ENCODE measurements at regions not wholly inside any gene's neighbourhood (a gene's known extent, or its start where the extent isn't known, plus 50 kb on each side); places are given as distances from the start of the nearest gene placed in this dataset.

GRCh38 chr5:1942158-1942557 lies 59.4 kb upstream of the IRX4 start:
- H3K4me1 Mint-ChIP-seq (ENCODE audit: low read depth, unreplicated experiment), result peaks cover 21% of the 10 kb centered on the region

GRCh38 chr5:1939256-1939655 lies 56.5 kb upstream of the IRX4 start:
- Mint-ChIP-seq H3K27ac (ENCODE audit: unreplicated experiment) (no peak overlapping the region), H3K27me3 (ENCODE audit: unreplicated experiment) (peaks cover 5% of the 10 kb centered on the region), H3K4me1 (ENCODE audit: low read depth, unreplicated experiment) (peaks cover 6% of the 10 kb centered on the region), H3K36me3 (ENCODE audit: unreplicated experiment) (peaks cover 13% of the 10 kb centered on the region), H3K4me3 (ENCODE audit: unreplicated experiment) (no peak overlapping the region), H3K9me3 (ENCODE audit: unreplicated experiment) (peaks cover 11% of the 10 kb centered on the region)
- TF ChIP-seq CTCF (IDR thresholded peaks at IDR 0.05; ENCODE audit: partially characterized antibody, unreplicated experiment), result no peak
- no peak for DNase-seq

More at GRCh38 chr5:1942158-1942557, 59.4 kb upstream of the IRX4 start:
- no peak for DNase-seq
- TF ChIP-seq CTCF (IDR thresholded peaks at IDR 0.05; ENCODE audit: partially characterized antibody, unreplicated experiment), result no peak
- Mint-ChIP-seq H3K9me3 (ENCODE audit: unreplicated experiment) (peaks cover 8% of the 10 kb centered on the region), H3K27ac (ENCODE audit: unreplicated experiment) (no peak overlapping the region), H3K27me3 (ENCODE audit: unreplicated experiment) (peaks cover 8% of the 10 kb centered on the region), H3K4me3 (ENCODE audit: unreplicated experiment) (no peak overlapping the region), H3K36me3 (ENCODE audit: unreplicated experiment) (peaks cover 8% of the 10 kb centered on the region)

GRCh38 chr5:1938310-1939000 lies 55.7 kb upstream of the IRX4 start:
- peaks cover 8% of the 10 kb centered on the region for H3K9me3 Mint-ChIP-seq (ENCODE audit: unreplicated experiment)
- peaks cover 4% of the 10 kb centered on the region for H3K4me1 Mint-ChIP-seq (ENCODE audit: low read depth, unreplicated experiment)
- no peak for TF ChIP-seq CTCF (IDR thresholded peaks at IDR 0.05; ENCODE audit: partially characterized antibody, unreplicated experiment)
- H3K27ac Mint-ChIP-seq (ENCODE audit: unreplicated experiment), result no peak overlapping the region
- H3K4me3 Mint-ChIP-seq (ENCODE audit: unreplicated experiment), result no peak overlapping the region
- no peak for DNase-seq
- H3K27me3 Mint-ChIP-seq (ENCODE audit: unreplicated experiment), result peaks cover 2% of the 10 kb centered on the region
- peaks cover 13% of the 10 kb centered on the region for H3K36me3 Mint-ChIP-seq (ENCODE audit: unreplicated experiment)

- Mint-ChIP-seq H3K9me3 (ENCODE audit: unreplicated experiment) (peaks cover 8% of the 10 kb centered on the region), H3K27me3 (ENCODE audit: unreplicated experiment) (peaks cover 2% of the 10 kb centered on the region), H3K27ac (ENCODE audit: unreplicated experiment) (no peak overlapping the region), H3K4me1 (ENCODE audit: low read depth, unreplicated experiment) (peaks cover 4% of the 10 kb centered on the region), H3K36me3 (ENCODE audit: unreplicated experiment) (peaks cover 13% of the 10 kb centered on the region), H3K4me3 (ENCODE audit: unreplicated experiment) (no peak overlapping the region)
- no peak for DNase-seq
- no peak for TF ChIP-seq CTCF (IDR thresholded peaks at IDR 0.05; ENCODE audit: partially characterized antibody, unreplicated experiment)
Measured at GRCh38 chr5:1937590-1937989, 54.9 kb upstream of the IRX4 start.

- DNase-seq, result no peak
- no peak for TF ChIP-seq CTCF (IDR thresholded peaks at IDR 0.05; ENCODE audit: partially characterized antibody, unreplicated experiment)
- H3K4me3 Mint-ChIP-seq (ENCODE audit: unreplicated experiment), result no peak overlapping the region
- peaks cover 9% of the 10 kb centered on the region for H3K9me3 Mint-ChIP-seq (ENCODE audit: unreplicated experiment)
- peaks cover 10% of the 10 kb centered on the region for H3K36me3 Mint-ChIP-seq (ENCODE audit: unreplicated experiment)
- H3K27me3 Mint-ChIP-seq (ENCODE audit: unreplicated experiment), result peaks cover 3% of the 10 kb centered on the region
- H3K4me1 Mint-ChIP-seq (ENCODE audit: low read depth, unreplicated experiment), result peaks cover 5% of the 10 kb centered on the region
- H3K27ac Mint-ChIP-seq (ENCODE audit: unreplicated experiment), result no peak overlapping the region
Measured at GRCh38 chr5:1936901-1937300, 54.2 kb upstream of the IRX4 start.

Data from glutamatergic neuron (in vitro differentiated cells).